Parathyroid adenoma (tissue), 2 donors: ENCODE measurements at regions not wholly inside any gene's neighbourhood (a gene's known extent, or its start where the extent isn't known, plus 50 kb on each side); places are given as distances from the start of the nearest gene placed in this dataset.

Source experiments
- H2AFZ ChIP-seq: fragments of 300-600 bp; sonication (generic); one replicate; pipeline ENCODE4 v1.7.0; 2017; ENCODE audit warnings: antibody characterized with exemption, mild to moderate bottlenecking
- H3K27ac ChIP-seq: fragments of 300-600 bp; sonication (generic); one replicate; pipeline ENCODE4 v1.7.0; 2017
- H3K27me3 ChIP-seq: fragments of 300-600 bp; sonication (generic); one replicate; pipeline ENCODE4 v1.7.0; 2017; ENCODE audit warnings: low read length; ENCODE audit not compliant: control insufficient read depth, insufficient read depth
- H3K36me3 ChIP-seq: fragments of 300-600 bp; sonication (generic); one replicate; pipeline ENCODE4 v1.7.0; 2017; ENCODE audit warnings: low read length; ENCODE audit not compliant: control insufficient read depth, insufficient read depth
- H3K4me1 ChIP-seq: fragments of 300-600 bp; sonication (generic); one replicate; pipeline ENCODE4 v1.7.0; 2017; ENCODE audit warnings: control low read depth
- H3K4me2 ChIP-seq: fragments of 300-600 bp; sonication (generic); one replicate; pipeline ENCODE4 v1.7.0; 2017; ENCODE audit warnings: low read length
- H3K4me3 ChIP-seq: fragments of 300-600 bp; sonication (generic); one replicate; pipeline ENCODE4 v1.7.0; 2017; ENCODE audit warnings: low read depth, low read length
- H3K79me2 ChIP-seq: fragments of 300-600 bp; sonication (generic); one replicate; pipeline ENCODE4 v1.7.0; 2017; ENCODE audit warnings: control low read depth
- H3K9ac ChIP-seq: fragments of 300-600 bp; sonication (generic); one replicate; pipeline ENCODE4 v1.7.0; 2017; ENCODE audit warnings: mild to moderate bottlenecking
- H3K9me3 ChIP-seq: fragments of 300-600 bp; sonication (generic); one replicate; pipeline ENCODE4 v1.7.0; 2017; ENCODE audit warnings: low read length; ENCODE audit not compliant: control insufficient read depth
- CTCF ChIP-seq: fragments of 300-600 bp; sonication (generic); IDR thresholded peaks from one replicate; pipeline ENCODE4 v1.7.0; 2017; ENCODE audit warnings: antibody characterized with exemption, mild to moderate bottlenecking
- donor health status: primary hyperparathyroidism.

- no peak overlapping the region for H3K4me3 ChIP-seq
- H3K79me2 ChIP-seq: no peaks in the 10 kb centered on the region
- no peaks in the 10 kb centered on the region for H3K36me3 ChIP-seq
- no peaks in the 10 kb centered on the region for H3K9me3 ChIP-seq
- no peak overlapping the region for H3K9ac ChIP-seq
- H3K4me2 ChIP-seq: no peak overlapping the region
- no peak overlapping the region for H2AFZ ChIP-seq
- no peak for TF ChIP-seq CTCF
- H3K27me3 ChIP-seq: no peaks in the 10 kb centered on the region
- H3K4me1 ChIP-seq: no peaks in the 10 kb centered on the region
- H3K27ac ChIP-seq: no peak overlapping the region
Observed at GRCh38 chr3:68242606-68243005, 588.2 kb upstream of the SUCLG2 start.

- no peak for TF ChIP-seq CTCF
- Histone ChIP-seq H2AFZ (no peak overlapping the region), H3K4me1 (no peaks in the 10 kb centered on the region)
Observed at GRCh38 chr3:68239542-68239941, 585.1 kb upstream of the SUCLG2 start.

GRCh38 chr3:68234076-68234780 lies 579.8 kb upstream of the SUCLG2 start:
- H3K4me1 ChIP-seq: no peaks in the 10 kb centered on the region
- no peaks in the 10 kb centered on the region for H3K79me2 ChIP-seq
- H3K9ac ChIP-seq: no peak overlapping the region
- H3K27me3 ChIP-seq: no peaks in the 10 kb centered on the region
- no peak overlapping the region for H3K27ac ChIP-seq
- no peak overlapping the region for H3K4me3 ChIP-seq
- H3K4me2 ChIP-seq: no peak overlapping the region
- TF ChIP-seq CTCF: no peak
- no peak overlapping the region for H2AFZ ChIP-seq
- no peaks in the 10 kb centered on the region for H3K9me3 ChIP-seq
- no peaks in the 10 kb centered on the region for H3K36me3 ChIP-seq

More at GRCh38 chr3:68239542-68239941, 585.1 kb upstream of the SUCLG2 start:
- Histone ChIP-seq H3K27me3 (no peaks in the 10 kb centered on the region), H3K4me3 (no peak overlapping the region), H3K9ac (no peak overlapping the region), H3K79me2 (no peaks in the 10 kb centered on the region), H3K36me3 (no peaks in the 10 kb centered on the region), H3K9me3 (no peaks in the 10 kb centered on the region), H3K4me2 (no peak overlapping the region), H3K27ac (no peak overlapping the region)

- Histone ChIP-seq H3K9me3 (no peaks in the 10 kb centered on the region), H3K27me3 (no peaks in the 10 kb centered on the region), H3K4me3 (no peak overlapping the region), H3K79me2 (no peaks in the 10 kb centered on the region), H3K36me3 (no peaks in the 10 kb centered on the region), H3K4me1 (no peaks in the 10 kb centered on the region), H3K4me2 (no peak overlapping the region), H3K27ac (no peak overlapping the region), H2AFZ (no peak overlapping the region), H3K9ac (no peak overlapping the region)
- no peak for TF ChIP-seq CTCF
Observed at GRCh38 chr3:68228856-68229255, 574.4 kb upstream of the SUCLG2 start.

GRCh38 chr3:68220832-68221231 lies 566.4 kb upstream of the SUCLG2 start:
- no peaks in the 10 kb centered on the region for H3K79me2 ChIP-seq
- TF ChIP-seq CTCF: no peak
- H3K9ac ChIP-seq: no peak overlapping the region
- no peak overlapping the region for H2AFZ ChIP-seq
- no peak overlapping the region for H3K4me2 ChIP-seq
- H3K36me3 ChIP-seq: no peaks in the 10 kb centered on the region
- no peak overlapping the region for H3K27ac ChIP-seq
- H3K9me3 ChIP-seq: no peaks in the 10 kb centered on the region
- no peak overlapping the region for H3K4me3 ChIP-seq
- H3K27me3 ChIP-seq: no peaks in the 10 kb centered on the region
- H3K4me1 ChIP-seq: no peaks in the 10 kb centered on the region
